Testis (tissue), 2 donors: ENCODE measurements at regions not wholly inside any gene's neighbourhood (a gene's known extent, or its start where the extent isn't known, plus 50 kb on each side); places are given as distances from the start of the nearest gene placed in this dataset.

ENCODE experiments used
- CTCF ChIP-seq, 3 experiments: fragments of 450-650 bp in 2 of 3; fragments of 200-600 bp in 1 of 3; sonication (generic) in 1 of 3; IDR thresholded peaks; one replicate each; pipeline ENCODE4 v1.5.1; 2016 to 2019; ENCODE audit warnings: antibody characterized with exemption in 3 of 3, mild to moderate bottlenecking in 2 of 3, moderate library complexity in 1 of 3
- POLR2A ChIP-seq: fragments of 450-650 bp; IDR thresholded peaks from one replicate; pipeline ENCODE4 v1.6.1; 2017; ENCODE audit warnings: antibody characterized with exemption, mild to moderate bottlenecking, moderate library complexity

GRCh38 chr3:159732172-159733111, 256.2 kb upstream of the IL12A start:
- no peak for TF ChIP-seq CTCF (IDR thresholded peaks at IDR 0.05)
- TF ChIP-seq POLR2A: no peak
